ENCODE measurements at regions not wholly inside any gene's neighbourhood (a gene's known extent, or its start where the extent isn't known, plus 50 kb on each side); places are given as distances from the start of the nearest gene placed in this dataset.

DNA sequence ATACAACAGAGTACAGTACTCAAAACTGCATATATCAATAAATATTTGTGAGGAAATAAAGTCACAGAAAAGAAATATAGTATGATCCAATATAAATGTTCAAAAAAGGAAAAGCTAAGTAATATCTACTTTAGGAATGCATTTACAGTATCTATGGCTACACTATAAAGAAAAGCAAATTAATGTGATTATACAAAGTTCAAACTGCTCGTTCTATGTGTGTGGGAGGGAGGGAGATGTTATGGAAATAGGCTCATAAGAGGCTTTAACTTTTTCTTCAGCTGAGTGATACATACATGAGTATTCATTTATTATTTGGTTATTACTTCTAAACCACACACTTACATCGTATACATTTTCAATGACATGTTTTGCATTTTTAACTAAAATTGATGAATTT, 377.7 kb upstream of the AGTR1 start:
- no peak overlapping the region for H3K9ac ChIP-seq (ENCODE audit: low read length)
- no peaks in the 10 kb centered on the region for H3K36me3 ChIP-seq (ENCODE audit: control insufficient read depth, low read depth, low read length)
- H3K4me1 ChIP-seq (ENCODE audit: control insufficient read depth, low read depth, low read length): no peaks in the 10 kb centered on the region
- H3K27ac ChIP-seq (ENCODE audit: low read length): no peak overlapping the region
- no peaks in the 10 kb centered on the region for H3K27me3 ChIP-seq (ENCODE audit: control insufficient read depth, insufficient read depth, low read length)
- no peak overlapping the region for H3K4me3 ChIP-seq (ENCODE audit: low read length)
- H3K9me3 ChIP-seq (ENCODE audit: control insufficient read depth, low read depth, low read length): no peaks in the 10 kb centered on the region

DNA sequence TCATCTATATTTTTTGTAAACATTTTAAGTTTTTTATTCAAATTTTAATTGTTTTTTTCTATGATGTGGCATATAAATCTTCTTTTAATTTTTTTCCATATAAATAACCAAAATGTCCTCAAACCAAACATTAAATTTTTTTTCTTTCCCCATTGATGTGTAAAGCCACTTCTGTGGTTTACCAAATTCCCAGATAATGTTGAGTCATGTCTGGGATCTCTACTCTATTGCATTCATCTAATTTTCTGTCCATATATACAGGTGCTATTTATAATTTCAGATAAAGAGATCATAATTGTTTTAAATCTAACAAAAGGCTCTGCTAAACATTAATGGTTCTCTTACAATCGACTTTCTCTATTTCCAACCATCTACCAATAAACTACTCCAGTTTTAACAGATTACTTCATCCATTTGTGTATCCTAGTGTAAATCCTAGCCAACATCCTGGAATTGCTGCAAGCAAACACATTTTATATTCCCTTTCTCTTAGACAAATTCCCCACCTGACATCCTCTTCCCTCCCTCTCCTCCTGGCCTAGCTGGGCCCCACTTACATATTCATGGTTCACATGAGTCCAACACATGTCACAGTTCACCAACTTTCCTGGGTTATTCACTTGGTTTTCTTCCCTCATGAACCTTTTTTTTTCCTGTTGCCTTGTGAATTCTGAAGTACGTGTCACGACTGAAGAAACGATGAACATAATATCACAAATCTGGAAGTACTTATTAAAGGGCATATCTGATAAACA, 368.0 kb upstream of the AGTR1 start:
- H3K27me3 ChIP-seq (ENCODE audit: control insufficient read depth, insufficient read depth, low read length): no peaks in the 10 kb centered on the region
- no peak overlapping the region for H3K9ac ChIP-seq (ENCODE audit: low read length)
- peak overlapping the region; percentile 6 for H3K27ac ChIP-seq (ENCODE audit: low read length)
- no peaks in the 10 kb centered on the region for H3K36me3 ChIP-seq (ENCODE audit: control insufficient read depth, low read depth, low read length)
- no peak overlapping the region for H3K4me3 ChIP-seq (ENCODE audit: low read length)
- no peaks in the 10 kb centered on the region for H3K9me3 ChIP-seq (ENCODE audit: control insufficient read depth, low read depth, low read length)
- H3K4me1 ChIP-seq (ENCODE audit: control insufficient read depth, low read depth, low read length): peaks cover 7% of the 10 kb centered on the region

DNA sequence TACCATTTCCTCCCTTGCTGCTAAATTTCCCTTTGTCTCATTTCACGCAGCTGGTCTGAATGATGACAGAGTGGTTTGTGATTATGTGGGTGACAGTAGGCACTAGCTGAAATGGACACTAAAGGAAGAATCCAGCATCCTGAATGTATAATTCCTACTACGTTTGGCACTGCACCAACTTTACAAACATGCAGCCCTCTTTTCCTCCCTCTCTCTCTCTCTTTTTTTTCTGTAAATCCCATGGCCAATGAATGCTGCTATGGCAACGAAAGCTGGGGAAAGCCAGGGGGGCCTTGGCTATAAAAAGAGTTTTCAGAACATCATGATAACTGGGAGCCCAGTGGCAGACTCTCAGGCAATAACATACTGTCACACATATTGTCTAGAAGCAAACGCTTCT, 367.2 kb upstream of the AGTR1 start:
- Histone ChIP-seq H3K9ac (ENCODE audit: low read length) (no peak overlapping the region), H3K27ac (ENCODE audit: low read length) (no peak overlapping the region), H3K4me1 (ENCODE audit: control insufficient read depth, low read depth, low read length) (peaks cover 7% of the 10 kb centered on the region), H3K9me3 (ENCODE audit: control insufficient read depth, low read depth, low read length) (no peaks in the 10 kb centered on the region), H3K36me3 (ENCODE audit: control insufficient read depth, low read depth, low read length) (no peaks in the 10 kb centered on the region), H3K4me3 (ENCODE audit: low read length) (no peak overlapping the region), H3K27me3 (ENCODE audit: control insufficient read depth, insufficient read depth, low read length) (no peaks in the 10 kb centered on the region)

DNA sequence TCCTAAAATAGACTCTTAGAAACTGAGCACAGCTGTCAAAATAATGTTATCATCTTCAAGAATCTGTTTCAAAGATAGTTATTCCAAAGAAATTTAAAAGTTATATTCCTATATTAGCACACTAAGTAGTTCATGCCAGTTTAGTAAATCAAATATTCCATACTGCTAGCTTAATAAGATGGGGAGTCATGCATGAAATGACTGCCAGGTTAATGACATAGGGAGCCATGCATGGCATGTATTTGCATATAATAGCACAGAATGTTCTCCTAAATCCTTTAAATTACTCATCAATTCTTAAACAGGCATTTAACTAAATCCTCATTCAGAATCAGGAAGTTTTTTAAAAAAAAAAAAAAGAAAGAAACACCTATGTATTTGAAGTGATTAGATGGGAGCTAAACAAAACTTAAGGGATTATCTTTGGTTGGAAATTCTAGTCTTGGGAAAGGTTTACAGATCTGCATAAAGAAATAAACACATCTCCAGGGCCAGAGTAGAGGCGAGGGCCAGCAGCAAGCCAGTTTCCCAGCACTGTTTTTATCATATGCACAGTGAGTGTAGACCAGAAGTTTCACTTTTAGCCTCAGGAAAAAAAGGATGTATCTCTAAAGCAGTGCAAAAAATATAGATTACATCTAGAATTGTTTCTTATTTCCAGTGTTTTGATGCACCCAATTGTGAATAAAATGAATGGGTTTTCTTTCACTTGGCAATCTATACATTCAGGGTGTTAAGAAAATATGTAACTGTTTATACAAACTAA, 366.4 kb upstream of the AGTR1 start:
- no peaks in the 10 kb centered on the region for H3K9me3 ChIP-seq (ENCODE audit: control insufficient read depth, low read depth, low read length)
- no peak overlapping the region for H3K4me3 ChIP-seq (ENCODE audit: low read length)
- H3K36me3 ChIP-seq (ENCODE audit: control insufficient read depth, low read depth, low read length): no peaks in the 10 kb centered on the region
- H3K9ac ChIP-seq (ENCODE audit: low read length): no peak overlapping the region
- H3K27me3 ChIP-seq (ENCODE audit: control insufficient read depth, insufficient read depth, low read length): no peaks in the 10 kb centered on the region
- peaks cover 7% of the 10 kb centered on the region for H3K4me1 ChIP-seq (ENCODE audit: control insufficient read depth, low read depth, low read length)
- H3K27ac ChIP-seq (ENCODE audit: low read length): no peak overlapping the region

DNA sequence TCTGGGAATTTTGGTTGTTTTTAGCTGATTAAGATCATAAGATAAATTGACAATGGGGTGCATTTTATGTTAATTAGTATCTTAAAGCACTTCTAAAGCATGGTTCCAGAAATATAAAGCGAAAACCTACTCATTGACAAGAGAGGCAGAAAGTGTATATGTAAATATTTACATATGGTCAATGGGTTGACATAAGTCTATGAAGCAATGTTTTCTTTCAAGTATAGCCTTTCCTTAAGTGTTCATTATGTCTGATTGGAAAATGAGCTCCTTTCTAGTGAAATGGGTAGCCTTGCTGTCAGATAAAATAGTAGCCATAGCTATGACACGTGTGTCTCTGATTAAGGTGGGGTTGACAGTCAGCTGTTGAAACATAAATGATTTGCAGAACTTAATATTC, 365.2 kb upstream of the AGTR1 start:
- Histone ChIP-seq H3K9ac (ENCODE audit: low read length) (no peak overlapping the region), H3K27me3 (ENCODE audit: control insufficient read depth, insufficient read depth, low read length) (no peaks in the 10 kb centered on the region), H3K4me1 (ENCODE audit: control insufficient read depth, low read depth, low read length) (peaks cover 7% of the 10 kb centered on the region), H3K4me3 (ENCODE audit: low read length) (no peak overlapping the region), H3K36me3 (ENCODE audit: control insufficient read depth, low read depth, low read length) (no peaks in the 10 kb centered on the region), H3K9me3 (ENCODE audit: control insufficient read depth, low read depth, low read length) (no peaks in the 10 kb centered on the region), H3K27ac (ENCODE audit: low read length) (no peak overlapping the region)

DNA sequence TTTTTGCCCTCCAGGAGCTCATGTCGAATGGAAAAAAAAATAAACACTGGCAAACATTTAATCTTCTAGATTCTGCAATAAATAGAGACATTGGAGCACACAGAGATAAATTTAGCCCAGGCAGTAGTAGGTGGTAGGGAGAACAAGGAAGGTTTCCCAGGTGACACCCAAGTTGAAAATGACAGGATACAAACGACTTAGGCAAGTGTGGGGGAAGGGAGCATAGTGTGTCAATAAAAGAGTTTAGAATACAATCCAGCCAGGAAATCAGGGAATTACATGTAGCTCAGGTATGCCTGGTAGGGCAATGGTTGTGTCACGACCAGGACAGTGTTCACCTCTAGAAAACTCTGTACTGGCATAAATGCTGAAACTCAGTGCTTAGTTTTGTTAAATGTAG, 364.6 kb upstream of the AGTR1 start:
- Histone ChIP-seq H3K4me1 (ENCODE audit: control insufficient read depth, low read depth, low read length) (peaks cover 7% of the 10 kb centered on the region), H3K9ac (ENCODE audit: low read length) (no peak overlapping the region), H3K36me3 (ENCODE audit: control insufficient read depth, low read depth, low read length) (no peaks in the 10 kb centered on the region), H3K27me3 (ENCODE audit: control insufficient read depth, insufficient read depth, low read length) (no peaks in the 10 kb centered on the region), H3K4me3 (ENCODE audit: low read length) (no peak overlapping the region), H3K9me3 (ENCODE audit: control insufficient read depth, low read depth, low read length) (no peaks in the 10 kb centered on the region), H3K27ac (ENCODE audit: low read length) (no peak overlapping the region)

DNA sequence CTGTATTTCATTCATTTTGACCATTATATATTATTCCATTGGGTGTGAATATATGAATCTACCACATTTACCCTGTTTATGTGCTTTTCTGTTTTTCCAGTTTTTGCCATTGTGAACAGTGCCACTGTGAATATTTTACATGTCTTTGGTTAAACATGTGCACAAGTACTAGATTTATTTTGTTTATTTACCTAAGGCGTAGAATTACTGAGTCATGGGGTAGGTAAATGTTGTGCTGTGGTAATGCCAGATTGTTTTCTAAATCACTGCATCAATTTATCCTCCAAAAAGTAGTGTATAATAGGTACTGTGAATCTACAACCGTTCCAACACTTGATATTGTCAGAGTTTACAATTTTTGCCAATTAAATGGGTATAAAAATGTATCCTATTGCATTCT, 362.1 kb upstream of the AGTR1 start:
- no peaks in the 10 kb centered on the region for H3K4me1 ChIP-seq (ENCODE audit: control insufficient read depth, low read depth, low read length)
- no peaks in the 10 kb centered on the region for H3K9me3 ChIP-seq (ENCODE audit: control insufficient read depth, low read depth, low read length)
- no peak overlapping the region for H3K4me3 ChIP-seq (ENCODE audit: low read length)
- H3K27me3 ChIP-seq (ENCODE audit: control insufficient read depth, insufficient read depth, low read length): no peaks in the 10 kb centered on the region
- H3K9ac ChIP-seq (ENCODE audit: low read length): no peak overlapping the region
- no peaks in the 10 kb centered on the region for H3K36me3 ChIP-seq (ENCODE audit: control insufficient read depth, low read depth, low read length)
- no peak overlapping the region for H3K27ac ChIP-seq (ENCODE audit: low read length)

DNA sequence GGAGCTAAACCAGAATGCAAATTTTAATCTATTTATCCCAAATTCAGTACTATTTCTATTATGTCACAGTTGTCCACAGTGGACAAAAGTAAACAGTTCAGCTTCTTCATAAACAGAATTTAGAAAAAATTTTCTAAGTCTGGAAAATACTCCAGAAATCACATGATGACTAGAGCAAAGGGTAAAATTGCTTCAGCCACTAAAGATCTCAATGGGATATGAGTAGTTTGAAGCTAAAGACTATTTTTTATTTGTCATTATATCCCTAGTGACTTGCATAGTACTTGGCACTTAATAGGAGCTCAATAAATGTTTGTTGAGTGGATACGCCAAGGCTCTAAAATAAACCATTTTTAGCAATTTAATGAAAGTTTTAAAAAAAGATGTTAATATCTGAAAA, 354.3 kb upstream of the AGTR1 start:
- Histone ChIP-seq H3K27me3 (ENCODE audit: control insufficient read depth, insufficient read depth, low read length) (no peaks in the 10 kb centered on the region), H3K36me3 (ENCODE audit: control insufficient read depth, low read depth, low read length) (no peaks in the 10 kb centered on the region), H3K4me3 (ENCODE audit: low read length) (no peak overlapping the region), H3K9ac (ENCODE audit: low read length) (no peak overlapping the region), H3K4me1 (ENCODE audit: control insufficient read depth, low read depth, low read length) (no peaks in the 10 kb centered on the region), H3K27ac (ENCODE audit: low read length) (no peak overlapping the region), H3K9me3 (ENCODE audit: control insufficient read depth, low read depth, low read length) (no peaks in the 10 kb centered on the region)

DNA sequence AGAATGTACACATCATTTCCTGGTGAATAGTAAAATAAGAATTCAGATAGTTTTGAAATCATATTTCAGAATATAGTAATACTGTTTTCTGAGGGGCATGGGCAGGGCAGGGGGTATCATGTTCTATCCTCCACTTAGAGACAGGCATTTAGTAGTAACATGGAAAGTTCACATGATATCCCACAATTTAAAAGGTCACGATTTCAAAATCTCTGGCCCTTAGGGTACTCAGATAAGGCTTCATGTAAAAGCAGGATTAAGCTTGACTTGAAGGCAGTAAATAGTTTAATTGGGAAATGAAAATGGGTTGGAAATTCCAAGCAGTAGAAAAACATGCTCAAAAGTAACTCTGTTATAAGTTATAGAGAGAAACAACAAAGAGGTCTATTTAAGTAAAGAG, 353.2 kb upstream of the AGTR1 start:
- H3K4me3 ChIP-seq (ENCODE audit: low read length): no peak overlapping the region
- H3K9ac ChIP-seq (ENCODE audit: low read length): no peak overlapping the region

DNA sequence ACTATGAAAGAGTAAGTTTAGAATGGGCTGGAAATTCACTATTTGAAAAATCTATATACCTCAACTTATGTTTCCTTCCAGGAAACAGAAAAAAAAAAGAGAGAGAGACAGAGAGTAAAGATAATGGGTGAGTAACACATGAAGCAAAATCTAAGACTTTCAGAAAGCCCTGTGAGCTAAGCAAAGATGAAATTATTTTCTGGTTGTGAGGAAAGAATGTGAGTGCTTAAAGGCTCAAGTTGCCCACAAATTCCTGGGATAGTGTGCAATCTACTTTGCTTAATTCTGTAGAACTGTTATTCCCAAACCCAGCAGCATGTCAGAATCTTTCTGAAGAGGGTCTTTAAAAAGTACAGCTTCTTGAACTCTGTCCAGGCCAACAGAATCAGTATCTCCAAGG, 337.7 kb upstream of the AGTR1 start:
- no peak overlapping the region for H3K4me3 ChIP-seq (ENCODE audit: low read length)
- H3K9ac ChIP-seq (ENCODE audit: low read length): no peak overlapping the region
- H3K27ac ChIP-seq (ENCODE audit: low read length): no peak overlapping the region
- H3K27me3 ChIP-seq (ENCODE audit: control insufficient read depth, insufficient read depth, low read length): no peaks in the 10 kb centered on the region
- H3K36me3 ChIP-seq (ENCODE audit: control insufficient read depth, low read depth, low read length): no peaks in the 10 kb centered on the region
- no peaks in the 10 kb centered on the region for H3K4me1 ChIP-seq (ENCODE audit: control insufficient read depth, low read depth, low read length)
- H3K9me3 ChIP-seq (ENCODE audit: control insufficient read depth, low read depth, low read length): no peaks in the 10 kb centered on the region

More for the DNA sequence above, 353.2 kb upstream of the AGTR1 start:
- H3K9me3 ChIP-seq (ENCODE audit: control insufficient read depth, low read depth, low read length): no peaks in the 10 kb centered on the region
- H3K36me3 ChIP-seq (ENCODE audit: control insufficient read depth, low read depth, low read length): no peaks in the 10 kb centered on the region
- no peaks in the 10 kb centered on the region for H3K27me3 ChIP-seq (ENCODE audit: control insufficient read depth, insufficient read depth, low read length)
- no peak overlapping the region for H3K27ac ChIP-seq (ENCODE audit: low read length)
- H3K4me1 ChIP-seq (ENCODE audit: control insufficient read depth, low read depth, low read length): no peaks in the 10 kb centered on the region

DNA sequence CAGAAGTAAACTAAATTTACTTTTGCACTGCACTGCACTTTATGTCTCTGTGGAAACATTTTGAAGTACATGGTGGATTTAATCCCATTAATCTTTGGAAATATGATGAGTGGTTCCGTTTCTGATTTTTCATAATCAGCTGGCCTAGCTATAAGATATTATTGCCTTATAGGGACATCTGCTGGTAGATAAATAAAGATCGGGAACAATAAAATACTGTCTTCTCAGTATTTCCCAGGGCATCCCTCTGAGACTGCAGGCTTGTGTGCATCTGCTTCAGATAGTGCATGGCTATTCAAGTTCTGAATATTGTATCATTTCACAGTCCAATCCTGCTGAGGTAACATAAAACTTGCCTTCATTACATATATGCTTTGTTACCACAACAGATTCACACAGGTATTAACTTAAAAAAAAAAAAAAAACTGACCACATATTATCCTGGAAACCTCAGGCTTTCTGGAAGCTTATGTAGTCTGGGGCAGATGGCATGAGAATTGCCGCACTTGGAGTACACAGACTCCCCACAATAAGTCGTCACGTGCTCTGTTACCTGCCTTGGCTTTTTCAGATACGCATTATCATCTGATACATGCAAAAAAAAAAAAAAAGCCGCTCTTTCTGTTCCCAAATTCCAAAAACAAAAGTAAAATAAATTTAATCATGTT, 330.8 kb upstream of the AGTR1 start:
- Histone ChIP-seq H3K27ac (ENCODE audit: low read length) (no peak overlapping the region), H3K36me3 (ENCODE audit: control insufficient read depth, low read depth, low read length) (no peaks in the 10 kb centered on the region)

More for the DNA sequence above, 330.8 kb upstream of the AGTR1 start:
- no peak overlapping the region for H3K9ac ChIP-seq (ENCODE audit: low read length)
- no peaks in the 10 kb centered on the region for H3K27me3 ChIP-seq (ENCODE audit: control insufficient read depth, insufficient read depth, low read length)
- no peaks in the 10 kb centered on the region for H3K9me3 ChIP-seq (ENCODE audit: control insufficient read depth, low read depth, low read length)
- H3K4me1 ChIP-seq (ENCODE audit: control insufficient read depth, low read depth, low read length): no peaks in the 10 kb centered on the region
- no peak overlapping the region for H3K4me3 ChIP-seq (ENCODE audit: low read length)

Measured in iPS-18a (cell line).